B cell (primary cell): ENCODE measurements at regions not wholly inside any gene's neighbourhood (a gene's known extent, or its start where the extent isn't known, plus 50 kb on each side); places are given as distances from the start of the nearest gene placed in this dataset.

ENCODE experiments used
- EZH2 ChIP-seq: IDR thresholded peaks from 2 replicates; pipeline ENCODE4 v1.6.1; 2012; ENCODE audit warnings: borderline replicate concordance, low read depth, mild to moderate bottlenecking, moderate library complexity, low read length; ENCODE audit not compliant: insufficient read depth, poor library complexity, severe bottlenecking
- TF ChIP-seq, protein P1 (sequence below): fragments of 200-600 bp; IDR thresholded peaks from one replicate; pipeline ENCODE4 v1.8.0; 2022; ENCODE audit warnings: antibody characterized with exemption, mild to moderate bottlenecking

- TF ChIP-seq, protein P1, sequence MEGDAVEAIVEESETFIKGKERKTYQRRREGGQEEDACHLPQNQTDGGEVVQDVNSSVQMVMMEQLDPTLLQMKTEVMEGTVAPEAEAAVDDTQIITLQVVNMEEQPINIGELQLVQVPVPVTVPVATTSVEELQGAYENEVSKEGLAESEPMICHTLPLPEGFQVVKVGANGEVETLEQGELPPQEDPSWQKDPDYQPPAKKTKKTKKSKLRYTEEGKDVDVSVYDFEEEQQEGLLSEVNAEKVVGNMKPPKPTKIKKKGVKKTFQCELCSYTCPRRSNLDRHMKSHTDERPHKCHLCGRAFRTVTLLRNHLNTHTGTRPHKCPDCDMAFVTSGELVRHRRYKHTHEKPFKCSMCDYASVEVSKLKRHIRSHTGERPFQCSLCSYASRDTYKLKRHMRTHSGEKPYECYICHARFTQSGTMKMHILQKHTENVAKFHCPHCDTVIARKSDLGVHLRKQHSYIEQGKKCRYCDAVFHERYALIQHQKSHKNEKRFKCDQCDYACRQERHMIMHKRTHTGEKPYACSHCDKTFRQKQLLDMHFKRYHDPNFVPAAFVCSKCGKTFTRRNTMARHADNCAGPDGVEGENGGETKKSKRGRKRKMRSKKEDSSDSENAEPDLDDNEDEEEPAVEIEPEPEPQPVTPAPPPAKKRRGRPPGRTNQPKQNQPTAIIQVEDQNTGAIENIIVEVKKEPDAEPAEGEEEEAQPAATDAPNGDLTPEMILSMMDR, result no peak
- TF ChIP-seq EZH2, result no peak
These were observed 63.1 kb downstream of the NIBAN1 start for GRCh38 chr1:184911103-184911745.
